HG03064 (cell line): ENCODE measurements at regions not wholly inside any gene's neighbourhood (a gene's known extent, or its start where the extent isn't known, plus 50 kb on each side); places are given as distances from the start of the nearest gene placed in this dataset.

Experiments
- ATAC-seq: cut with Tn5 transposase; IDR thresholded peaks from one replicate; pipeline ENCODE4 v1.9.1; 2021; ENCODE audit warnings: low read depth; ENCODE audit not compliant: unreplicated experiment

- no peak for ATAC-seq
Measured at GRCh38 chr1:38446936-38447335, 400.3 kb upstream of the POU3F1 start.

DNA sequence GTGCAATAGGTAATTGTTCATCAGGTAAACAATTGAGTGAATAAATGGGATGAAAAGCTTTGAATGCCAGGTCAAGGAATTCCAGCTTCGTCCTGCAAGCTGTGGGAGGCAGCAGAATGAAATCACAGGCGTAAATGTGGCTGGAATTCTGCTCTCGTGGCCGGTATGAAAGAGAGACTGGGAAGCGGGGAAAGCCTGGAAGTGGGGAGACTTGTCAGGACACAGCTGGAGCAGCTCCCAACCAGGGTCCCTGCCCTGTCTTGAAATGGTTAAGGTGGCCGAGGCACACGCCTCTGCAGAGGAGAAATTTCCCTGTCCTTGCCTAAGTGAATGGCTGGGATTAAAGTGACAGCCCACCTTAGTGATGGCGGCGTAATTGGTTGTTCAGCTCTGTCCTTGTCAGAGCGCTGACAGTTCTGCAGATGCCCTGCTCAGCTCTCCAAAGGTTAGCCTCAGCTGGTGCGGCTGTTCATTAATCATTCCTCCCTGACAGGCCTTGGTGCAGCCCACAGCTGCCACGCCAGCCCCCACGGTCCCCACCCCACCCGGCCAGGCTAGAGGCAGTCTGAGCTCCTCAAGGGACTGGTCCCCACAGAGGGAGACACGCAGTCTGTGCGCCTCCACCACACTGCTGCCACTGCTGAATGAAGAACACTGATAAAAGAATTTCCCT lies 398.3 kb upstream of the POU3F1 start:
- no peak for ATAC-seq

DNA sequence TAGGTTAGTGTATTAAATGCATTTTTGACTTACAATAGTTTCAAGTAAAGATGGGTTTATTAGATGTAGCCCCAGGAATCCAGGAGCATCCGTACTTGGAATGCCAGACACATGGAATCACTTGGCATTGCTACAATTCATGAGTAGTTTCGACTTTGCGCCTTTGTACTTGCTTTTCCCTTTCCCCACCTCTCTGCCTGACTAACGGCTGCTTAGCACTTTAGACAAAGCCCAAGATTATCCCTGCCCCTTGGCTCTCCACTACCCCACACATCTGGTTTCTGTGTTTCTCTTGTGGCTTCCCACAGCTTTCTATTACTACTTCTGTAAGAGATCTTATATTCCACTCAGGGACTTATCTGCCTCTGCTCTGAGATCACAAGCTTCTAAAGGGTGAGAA lies 397.7 kb upstream of the POU3F1 start:
- no peak for ATAC-seq

DNA sequence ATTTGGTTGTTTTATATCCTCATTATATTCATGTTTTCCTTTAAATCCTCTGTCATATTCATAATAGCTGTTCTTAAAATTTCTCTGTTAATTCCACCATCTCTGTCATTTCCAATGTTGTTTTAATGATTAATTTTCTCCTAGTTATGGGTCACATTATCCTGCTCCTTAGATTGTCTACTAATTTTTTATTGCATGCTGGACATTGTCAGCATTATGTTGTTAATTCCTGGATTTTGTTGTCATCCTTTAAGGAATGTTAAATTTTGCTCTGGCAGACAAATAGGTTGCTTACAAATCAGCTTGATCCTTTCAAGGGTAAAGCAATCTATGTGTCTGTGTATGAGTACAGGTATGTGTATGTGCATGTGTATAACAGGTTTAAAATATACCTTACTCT lies 393.8 kb upstream of the POU3F1 start:
- ATAC-seq: no peak

- no peak for ATAC-seq
Measured at GRCh38 chr1:38436749-38437148, 390.2 kb upstream of the POU3F1 start.

- ATAC-seq: no peak
Measured at GRCh38 chr1:38436006-38436405, 389.4 kb upstream of the POU3F1 start.

- ATAC-seq: no peak
Measured at GRCh38 chr1:38433084-38433722, 386.6 kb upstream of the POU3F1 start.

- no peak for ATAC-seq
Measured at GRCh38 chr1:38431535-38432376, 385.2 kb upstream of the POU3F1 start.

DNA sequence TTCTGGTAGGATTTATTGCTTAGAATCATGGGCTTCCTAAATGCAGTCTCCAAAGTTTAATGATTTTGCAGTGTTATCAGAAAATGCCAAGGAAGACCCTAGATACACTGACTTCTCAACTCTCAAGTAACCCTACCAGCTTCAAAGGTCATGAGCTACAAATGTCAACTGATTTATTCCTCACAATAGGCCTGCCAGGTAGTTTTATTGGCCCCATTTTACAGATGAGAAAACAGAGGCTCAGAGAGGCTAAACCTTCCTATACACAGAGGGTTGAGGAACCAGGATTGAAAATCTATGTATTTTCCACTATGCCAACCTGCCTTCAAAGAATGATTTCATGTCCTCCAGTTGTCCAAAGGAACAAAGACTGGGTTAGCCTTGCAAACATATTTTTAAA lies 384.4 kb upstream of the POU3F1 start:
- ATAC-seq: no peak

- no peak for ATAC-seq
Measured at GRCh38 chr1:38424677-38425076, 378.1 kb upstream of the POU3F1 start.

GRCh38 chr1:38420666-38421065 lies 374.1 kb upstream of the POU3F1 start:
- ATAC-seq: no peak

GRCh38 chr1:38418195-38419030 lies 371.8 kb upstream of the POU3F1 start:
- no peak for ATAC-seq

DNA sequence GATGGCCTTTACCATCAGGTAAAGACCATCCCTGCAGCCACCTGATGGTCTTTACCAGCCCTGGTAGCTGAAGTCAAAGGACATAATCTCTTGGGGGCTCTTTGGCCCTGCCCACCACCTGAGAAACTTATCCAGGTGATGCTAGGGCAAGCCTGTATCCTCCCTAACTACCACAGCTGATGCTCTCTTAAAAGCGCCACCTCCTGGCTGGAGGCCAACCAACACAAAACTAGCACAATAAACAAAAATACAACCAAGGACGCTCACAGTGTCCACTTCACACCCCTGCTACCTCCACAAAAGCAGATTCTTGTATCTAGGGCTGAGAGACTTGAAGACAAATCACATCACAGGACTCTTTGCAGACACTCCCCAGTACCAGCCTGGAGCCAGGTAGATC lies 357.1 kb upstream of the POU3F1 start:
- no peak for ATAC-seq

GRCh38 chr1:38402230-38402815 lies 355.7 kb upstream of the POU3F1 start:
- no peak for ATAC-seq

- no peak for ATAC-seq
Measured at GRCh38 chr1:38396606-38397005, 350.0 kb upstream of the POU3F1 start.

DNA sequence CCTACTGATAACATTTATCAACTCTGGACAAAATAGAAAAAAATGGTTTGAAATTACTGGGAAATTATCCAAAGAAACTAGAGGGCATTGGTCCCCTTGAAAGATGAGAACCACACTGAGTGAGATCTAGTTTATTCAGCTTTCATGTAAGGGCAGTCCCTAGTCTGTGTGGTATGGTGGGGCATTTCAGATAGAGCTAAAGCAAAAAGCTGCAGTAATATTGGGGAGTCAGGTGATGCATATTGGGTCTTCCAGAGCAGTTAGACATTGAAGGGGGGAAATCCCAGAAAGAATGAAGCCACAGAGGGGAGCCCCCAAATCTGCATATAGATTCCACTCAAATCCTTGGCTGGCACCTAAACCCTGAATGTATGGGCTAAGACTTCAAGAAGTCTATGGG lies 347.7 kb upstream of the POU3F1 start:
- no peak for ATAC-seq

GRCh38 chr1:38392861-38393260 lies 346.3 kb upstream of the POU3F1 start:
- no peak for ATAC-seq

GRCh38 chr1:38381256-38381655 lies 334.7 kb upstream of the POU3F1 start:
- no peak for ATAC-seq

- ATAC-seq: no peak
Measured at GRCh38 chr1:38376577-38376976, 330.0 kb upstream of the POU3F1 start.

GRCh38 chr1:38375035-38375434 lies 328.4 kb upstream of the POU3F1 start:
- no peak for ATAC-seq

GRCh38 chr1:38371505-38371844 lies 324.9 kb upstream of the POU3F1 start:
- no peak for ATAC-seq
